ENCODE measurements at regions not wholly inside any gene's neighbourhood (a gene's known extent, or its start where the extent isn't known, plus 50 kb on each side); places are given as distances from the start of the nearest gene placed in this dataset.

DNA sequence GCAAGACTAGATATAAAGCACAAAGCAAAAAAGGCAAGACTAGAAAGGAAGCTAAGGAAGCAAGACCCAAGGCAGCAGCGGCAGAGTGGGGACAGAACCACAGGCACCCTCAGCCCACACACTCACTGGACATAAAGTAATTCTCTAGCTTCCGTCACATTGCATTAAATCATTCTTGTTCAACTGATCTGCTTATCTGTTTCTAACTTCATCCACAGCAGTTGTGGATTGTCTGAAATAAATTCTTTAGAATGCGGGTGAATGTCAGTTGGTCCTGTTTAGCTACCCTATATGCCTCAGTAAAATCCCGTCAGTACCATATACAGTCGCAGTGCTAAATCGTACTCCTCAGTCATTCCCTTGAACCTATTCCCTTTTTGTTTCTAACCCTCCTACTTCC lies 183.2 kb upstream of the SLC39A10 start:
- RAD21 ChIA-PET (ENCODE audit: unreplicated experiment), result interaction anchor here (2.1 kb wide), 1 partner anchor 59 kb away, joined by 5 read pairs; no protein-coding TSS in a partner anchor
- Histone ChIP-seq H3K4me2 (ENCODE audit: control insufficient read depth, insufficient read depth) (no peak overlapping the region), H4K20me1 (ENCODE audit: control insufficient read depth, insufficient read depth) (no peaks in the 10 kb centered on the region), H2AFZ (ENCODE audit: control insufficient read depth, low read depth, low read length) (no peak overlapping the region), H3K27ac (ENCODE audit: control insufficient read depth, insufficient read depth) (no peak overlapping the region), H3K4me1 (ENCODE audit: control insufficient read depth, insufficient read depth, low read length) (peaks cover 28% of the 10 kb centered on the region), H3K79me2 (ENCODE audit: control insufficient read depth, insufficient read depth, low read length) (no peaks in the 10 kb centered on the region), H3K4me3 (no peak overlapping the region), H3K9me3 (replicated peaks; ENCODE audit: control insufficient read depth, insufficient read depth, low read length) (no peaks in the 10 kb centered on the region; the same call in 1 of the 3 replicates), H3K9ac (ENCODE audit: control insufficient read depth, insufficient read depth, low read length) (no peak overlapping the region), H3K27me3 (replicated peaks in 1 of 2; ENCODE audit: control insufficient read depth in 2 of 2, insufficient read depth in 2 of 2, low read length in 1 of 2) (no peaks in the 10 kb centered on the region), H3K36me3 (ENCODE audit: control insufficient read depth in 2 of 2, insufficient read depth in 2 of 2, low read length in 1 of 2) (no peaks in the 10 kb centered on the region)
- no TSS peak for BruUV-seq (replicated peaks)
- POLR2A ChIA-PET, result interaction anchor here (0.8 kb wide), 1 partner anchor 61 kb away, joined by 4 read pairs; no protein-coding TSS in a partner anchor
- DNase-seq (ENCODE audit: low read depth, low spot score) (no peak), FAIRE-seq (no peak), ATAC-seq (no peak)
- intact Hi-C loops (cut with micrococcal nuclease; ENCODE audit: unreplicated experiment) (no loop called here), in situ Hi-C loops (cut with MboI) (no loop called here)
- CTCF ChIA-PET, result interaction anchor here (0.8 to 2.3 kb wide), 3 partner anchors 15 to 29 kb away, joined by 3 to 8 read pairs (median 3); no protein-coding TSS in a partner anchor
- TF ChIP-seq ZNF622 (IDR thresholded peaks at IDR 0.05) (no peak), EZH2 (IDR thresholded peaks at IDR 0.05; ENCODE audit: borderline replicate concordance, control insufficient read depth, low read depth, low read length) (no peak), NFYB (IDR thresholded peaks at IDR 0.05; ENCODE audit: insufficient read depth, low read depth, low read length) (no peak), TCF7 (IDR thresholded peaks at IDR 0.05; ENCODE audit: borderline replicate concordance) (no peak)
- SMC1A ChIA-PET (ENCODE audit: uncharacterized antibody, unreplicated experiment), result interaction anchor here (0.6 to 1.3 kb wide), 2 partner anchors 22 to 112 kb away, joined by 3 to 5 read pairs; no protein-coding TSS in a partner anchor
- 96% methylated on average over 6 of the region's 6 CpGs for WGBS (ENCODE audit: insufficient coverage, insufficient replicate concordance, low lambda C conversion rate, missing lambda C conversion rate)

DNA sequence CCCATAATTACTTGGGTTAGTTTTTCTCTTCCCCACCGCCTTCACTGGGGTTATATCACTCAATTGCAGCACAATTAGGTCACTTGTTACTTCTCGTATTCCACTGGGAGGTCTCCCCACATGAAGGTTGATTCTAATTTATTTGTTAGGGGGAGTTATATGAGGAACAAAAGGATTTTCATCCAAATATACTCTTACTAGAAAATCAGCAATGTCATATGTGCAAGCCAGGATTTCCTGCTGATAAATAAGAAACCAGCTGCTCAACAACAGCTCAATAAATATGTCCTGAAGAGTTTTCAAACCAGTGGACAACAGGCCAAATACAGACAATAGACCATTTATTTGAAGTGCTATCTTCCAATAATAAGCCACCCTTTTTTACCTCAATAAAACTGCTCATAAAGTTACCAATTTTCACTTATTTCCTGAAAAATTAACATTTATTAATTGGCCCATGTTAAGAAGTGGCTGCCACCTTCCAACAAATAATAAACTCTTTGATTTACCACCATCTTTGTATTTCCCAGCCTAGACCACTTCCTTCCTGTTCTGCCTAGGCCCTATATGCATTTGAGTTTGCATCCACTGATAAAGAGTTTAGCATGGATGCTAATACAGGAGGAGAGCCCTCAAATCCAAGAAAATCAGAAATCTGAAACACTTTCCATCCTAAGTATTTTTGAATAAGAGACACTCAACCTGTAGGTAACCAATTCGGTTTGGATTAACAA lies 184.4 kb upstream of the SLC39A10 start:
- ChIA-PET POLR2A (no interaction called here), RAD21 (ENCODE audit: unreplicated experiment) (interaction anchor here (1.2 kb wide), 1 partner anchor 26 kb away, joined by 4 read pairs; no protein-coding TSS in a partner anchor), CTCF (interaction anchor here (2.3 kb wide), 1 partner anchor 30 kb away, joined by 8 read pairs; no protein-coding TSS in a partner anchor), SMC1A (ENCODE audit: uncharacterized antibody, unreplicated experiment) (interaction anchor here (0.6 to 1.3 kb wide), 3 partner anchors 10 to 529 kb away, joined by 3 to 4 read pairs (median 3); no protein-coding TSS in a partner anchor)
- Histone ChIP-seq H4K20me1 (ENCODE audit: control insufficient read depth, insufficient read depth) (no peaks in the 10 kb centered on the region), H3K9me3 (replicated peaks; ENCODE audit: control insufficient read depth, insufficient read depth, low read length) (no peaks in the 10 kb centered on the region; the same call in 2 of the 3 replicates), H3K9ac (ENCODE audit: control insufficient read depth, insufficient read depth, low read length) (no peak overlapping the region), H3K27ac (ENCODE audit: control insufficient read depth, insufficient read depth) (no peak overlapping the region), H2AFZ (ENCODE audit: control insufficient read depth, low read depth, low read length) (no peak overlapping the region), H3K4me1 (ENCODE audit: control insufficient read depth, insufficient read depth, low read length) (peaks cover 37% of the 10 kb centered on the region), H3K79me2 (ENCODE audit: control insufficient read depth, insufficient read depth, low read length) (no peaks in the 10 kb centered on the region), H3K4me3 (no peak overlapping the region), H3K36me3 (ENCODE audit: control insufficient read depth in 2 of 2, insufficient read depth in 2 of 2, low read length in 1 of 2) (no peaks in the 10 kb centered on the region), H3K4me2 (ENCODE audit: control insufficient read depth, insufficient read depth) (no peak overlapping the region), H3K27me3 (replicated peaks in 1 of 2; ENCODE audit: control insufficient read depth in 2 of 2, insufficient read depth in 2 of 2, low read length in 1 of 2) (no peaks in the 10 kb centered on the region)
- intact Hi-C loops (cut with micrococcal nuclease; ENCODE audit: unreplicated experiment), result no loop called here
- no peak for FAIRE-seq
- BruUV-seq (replicated peaks), result no TSS peak
- no peak for ATAC-seq
- in situ Hi-C loops (cut with MboI), result no loop called here
- WGBS (ENCODE audit: insufficient coverage, insufficient replicate concordance, low lambda C conversion rate, missing lambda C conversion rate), result 35% methylated on average over 3 of the region's 3 CpGs
- no peak for DNase-seq (ENCODE audit: low read depth, low spot score)
- TF ChIP-seq, protein P1, sequence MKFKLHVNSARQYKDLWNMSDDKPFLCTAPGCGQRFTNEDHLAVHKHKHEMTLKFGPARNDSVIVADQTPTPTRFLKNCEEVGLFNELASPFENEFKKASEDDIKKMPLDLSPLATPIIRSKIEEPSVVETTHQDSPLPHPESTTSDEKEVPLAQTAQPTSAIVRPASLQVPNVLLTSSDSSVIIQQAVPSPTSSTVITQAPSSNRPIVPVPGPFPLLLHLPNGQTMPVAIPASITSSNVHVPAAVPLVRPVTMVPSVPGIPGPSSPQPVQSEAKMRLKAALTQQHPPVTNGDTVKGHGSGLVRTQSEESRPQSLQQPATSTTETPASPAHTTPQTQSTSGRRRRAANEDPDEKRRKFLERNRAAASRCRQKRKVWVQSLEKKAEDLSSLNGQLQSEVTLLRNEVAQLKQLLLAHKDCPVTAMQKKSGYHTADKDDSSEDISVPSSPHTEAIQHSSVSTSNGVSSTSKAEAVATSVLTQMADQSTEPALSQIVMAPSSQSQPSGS (IDR thresholded peaks at IDR 0.05; ENCODE audit: low read length), result no peak
- TF ChIP-seq ZSCAN29 (IDR thresholded peaks at IDR 0.05), result no peak
- TF ChIP-seq SIN3A (IDR thresholded peaks at IDR 0.05; ENCODE audit: low read depth, low read length), result no peak
- TF ChIP-seq MYB (IDR thresholded peaks at IDR 0.05; ENCODE audit: borderline replicate concordance, low read depth, low read length), result no peak
- TF ChIP-seq POLR2AphosphoS5 (IDR thresholded peaks at IDR 0.05; ENCODE audit: low read length), result no peak
- TF ChIP-seq SMAD5 (IDR thresholded peaks at IDR 0.05; ENCODE audit: low read depth), result no peak
- TF ChIP-seq SKIL (IDR thresholded peaks at IDR 0.05; ENCODE audit: low read depth, poor library complexity, severe bottlenecking), result no peak
- TF ChIP-seq USF1 (IDR thresholded peaks at IDR 0.05; ENCODE audit: borderline replicate concordance, extremely low read length, insufficient read depth, low read depth, low read length), result no peak

All from GM12878 (cell line).